ENCODE measurements at regions not wholly inside any gene's neighbourhood (a gene's known extent, or its start where the extent isn't known, plus 50 kb on each side); places are given as distances from the start of the nearest gene placed in this dataset.

DNA sequence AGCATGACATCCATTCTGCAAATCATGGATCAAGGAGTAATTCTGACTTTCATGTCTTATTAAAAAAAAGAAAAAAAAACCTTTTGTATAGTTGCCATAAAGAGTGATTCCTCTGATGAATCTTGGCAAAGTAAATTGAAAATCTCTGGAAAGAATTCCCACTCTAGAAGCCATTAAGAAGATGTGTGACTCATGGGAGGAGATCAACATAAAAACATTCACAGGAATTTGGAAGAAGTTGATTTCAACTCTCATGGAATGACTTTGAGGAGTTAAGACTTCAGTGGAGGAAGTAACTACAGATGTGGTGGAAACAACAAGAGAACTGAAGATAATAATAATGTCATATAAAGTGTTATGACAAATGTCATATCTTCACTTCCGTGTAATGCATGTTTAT lies 204.2 kb downstream of the PABPC4L start:
- Histone ChIP-seq H3K36me3 (ENCODE audit: control insufficient read depth in 2 of 2, extremely low read depth in 1 of 2, insufficient read depth in 2 of 2, low read length in 2 of 2) (no peaks in the 10 kb centered on the region), H3K9me3 (replicated peaks; ENCODE audit: control insufficient read depth, insufficient read depth, low read length) (no peaks in the 10 kb centered on the region), H3K4me3 (replicated peaks in 1 of 3; ENCODE audit: insufficient read depth in 1 of 3, low read depth in 1 of 3, low read length in 3 of 3) (no peak overlapping the region), H3K9me1 (replicated peaks; ENCODE audit: control insufficient read depth, extremely low read depth, insufficient read depth, low read length) (no peaks in the 10 kb centered on the region), H4K20me1 (replicated peaks; ENCODE audit: control insufficient read depth, extremely low read depth, insufficient read depth, low read length) (no peaks in the 10 kb centered on the region), H3K4me1 (ENCODE audit: control insufficient read depth, extremely low read depth, insufficient read depth, low read length) (no peaks in the 10 kb centered on the region), H3K4me2 (ENCODE audit: insufficient read depth, low read length) (no peak overlapping the region), H3K27me3 (ENCODE audit: control insufficient read depth in 2 of 2, insufficient read depth in 2 of 2, low read length in 2 of 2) (no peaks in the 10 kb centered on the region), H3K27ac (ENCODE audit: insufficient read depth, low read depth, low read length) (no peak overlapping the region), H3K79me2 (ENCODE audit: control insufficient read depth, insufficient read depth, low read length) (no peaks in the 10 kb centered on the region), H3K9ac (replicated peaks; ENCODE audit: extremely low read depth, insufficient read depth, low read length) (no peak overlapping the region), H2AFZ (ENCODE audit: low read depth, low read length) (no peak overlapping the region)
- intact Hi-C loops (cut with micrococcal nuclease) (no loop called here), dilution Hi-C loops (cut with MboI; ENCODE audit: extremely low pct_ligation_motif_present, low sequenced_read_pairs) (no loop called here)
- FAIRE-seq (no peak), DNase-seq (ENCODE audit: low read depth, low spot score) (no peak)
- BruUV-seq (replicated peaks) = no TSS peak
- POLR2A ChIA-PET = no interaction called here
- CTCF ChIA-PET = no interaction called here
- TF ChIP-seq GATA2 (IDR thresholded peaks at IDR 0.05; ENCODE audit: insufficient read depth, insufficient read length, low read depth, low read length) (no peak), EZH2 (IDR thresholded peaks at IDR 0.05; ENCODE audit: borderline replicate concordance, low read depth, low read length, severe bottlenecking) (no peak), MAX (IDR thresholded peaks at IDR 0.05; ENCODE audit: insufficient read depth, insufficient read length) (no peak), POLR2A (IDR thresholded peaks at IDR 0.05; ENCODE audit: low read depth, low read length) (no peak), POLR2AphosphoS5 (IDR thresholded peaks at IDR 0.05; ENCODE audit: insufficient read depth, low read depth, low read length) (no peak), FOS (IDR thresholded peaks at IDR 0.05; ENCODE audit: borderline replicate concordance, insufficient read depth, low read length) (no peak), CTCF (IDR thresholded peaks at IDR 0.05; ENCODE audit: extremely low read depth in 1 of 2, insufficient read depth in 1 of 2, low read depth in 1 of 2, low read length in 2 of 2) (no peak)
